ENCODE measurements at regions not wholly inside any gene's neighbourhood (a gene's known extent, or its start where the extent isn't known, plus 50 kb on each side); places are given as distances from the start of the nearest gene placed in this dataset.

GRCh38 chr13:73708393-73708985 lies 425.7 kb downstream of the KLF12 start:
- peak; percentile 71 for DNase-seq (ENCODE audit: low read depth)

GRCh38 chr13:73704587-73704986 lies 429.6 kb downstream of the KLF12 start:
- DNase-seq (ENCODE audit: low read depth), result no peak

- DNase-seq (ENCODE audit: low read depth), result no peak
These were observed 430.6 kb downstream of the KLF12 start for GRCh38 chr13:73703606-73704005.

GRCh38 chr13:73702419-73703071 lies 431.7 kb downstream of the KLF12 start:
- no peak for DNase-seq (ENCODE audit: low read depth)

DNA sequence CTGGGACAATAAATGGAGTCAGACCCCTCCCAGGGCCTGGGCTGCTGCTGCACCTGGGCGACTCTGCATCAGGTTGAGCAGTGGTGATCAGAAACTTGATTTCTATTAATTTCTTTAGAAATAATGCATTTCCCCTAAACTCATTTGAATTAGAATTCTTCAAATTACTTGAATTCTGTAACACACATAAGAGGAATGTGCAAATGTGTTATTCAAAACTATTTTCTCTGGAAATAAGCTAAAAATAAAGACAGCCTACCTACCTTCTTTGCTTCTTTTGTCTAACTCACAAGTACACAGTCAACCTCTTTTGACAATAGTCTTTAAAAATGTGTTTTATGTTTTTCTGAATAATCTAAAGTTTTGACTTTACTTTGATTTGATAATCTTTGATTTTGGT lies 433.0 kb downstream of the KLF12 start:
- DNase-seq (ENCODE audit: low read depth), result no peak

DNA sequence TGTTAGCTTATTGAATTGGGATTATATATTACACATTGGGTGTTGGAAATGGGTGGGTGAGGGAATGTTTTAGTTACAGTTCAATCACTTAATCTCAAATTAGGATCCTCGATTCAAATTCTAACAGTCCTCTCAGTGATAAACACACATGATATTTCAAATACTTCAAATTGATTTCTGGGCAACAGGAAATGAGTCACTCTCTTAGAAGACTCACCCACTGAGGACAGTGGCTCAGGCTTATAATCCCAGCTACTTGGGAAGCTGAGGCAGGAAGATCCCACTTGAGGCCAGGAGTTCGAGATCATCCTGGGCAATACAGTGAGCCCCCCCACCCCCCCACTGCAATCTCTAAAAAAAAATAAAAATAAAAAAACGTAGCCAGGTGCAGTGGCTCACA lies 435.3 kb downstream of the KLF12 start:
- peak; percentile 41 for DNase-seq (ENCODE audit: low read depth)

GRCh38 chr13:73697166-73697565 lies 437.0 kb downstream of the KLF12 start:
- no peak for DNase-seq (ENCODE audit: low read depth)

DNA sequence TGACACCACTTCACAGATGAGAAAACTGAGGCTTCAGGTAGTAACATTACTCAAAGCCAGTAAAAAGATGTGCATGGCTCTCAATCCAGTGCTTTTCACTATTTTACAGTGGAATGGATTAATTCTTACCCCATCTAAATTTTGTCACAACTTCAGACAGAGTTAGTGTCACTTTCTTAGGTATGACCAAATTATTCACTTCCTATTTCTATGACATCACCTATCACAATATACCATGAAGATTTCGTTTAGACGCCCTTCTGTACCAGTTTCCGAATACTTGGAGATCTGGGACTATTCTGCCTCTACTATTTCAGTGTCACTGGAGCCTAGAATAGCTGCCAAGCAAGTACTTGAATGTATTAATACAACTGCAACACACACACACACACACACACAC lies 437.5 kb downstream of the KLF12 start:
- no peak for DNase-seq (ENCODE audit: low read depth)

GRCh38 chr13:73696271-73696670 lies 437.9 kb downstream of the KLF12 start:
- no peak for DNase-seq (ENCODE audit: low read depth)

DNA sequence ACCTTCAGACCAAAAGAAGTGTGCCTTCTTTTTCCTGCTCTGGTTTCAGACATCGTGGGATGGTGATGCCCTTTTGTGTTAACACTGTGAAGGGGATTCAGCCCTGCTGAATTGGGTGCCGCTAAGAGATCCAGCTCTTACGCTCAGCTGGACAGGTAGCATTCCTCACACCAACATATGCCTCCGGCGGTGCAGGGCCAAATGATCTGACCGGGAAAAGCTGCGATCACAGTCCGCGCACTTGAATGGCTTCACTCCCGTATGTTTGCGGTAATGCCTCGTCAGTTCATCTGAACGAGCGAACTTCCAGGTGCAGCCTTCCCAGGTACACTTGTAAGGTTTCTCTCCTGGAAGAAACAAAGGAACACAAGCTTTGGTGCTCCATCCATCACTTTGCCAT lies 438.9 kb downstream of the KLF12 start:
- DNase-seq (ENCODE audit: low read depth), result no peak

DNA sequence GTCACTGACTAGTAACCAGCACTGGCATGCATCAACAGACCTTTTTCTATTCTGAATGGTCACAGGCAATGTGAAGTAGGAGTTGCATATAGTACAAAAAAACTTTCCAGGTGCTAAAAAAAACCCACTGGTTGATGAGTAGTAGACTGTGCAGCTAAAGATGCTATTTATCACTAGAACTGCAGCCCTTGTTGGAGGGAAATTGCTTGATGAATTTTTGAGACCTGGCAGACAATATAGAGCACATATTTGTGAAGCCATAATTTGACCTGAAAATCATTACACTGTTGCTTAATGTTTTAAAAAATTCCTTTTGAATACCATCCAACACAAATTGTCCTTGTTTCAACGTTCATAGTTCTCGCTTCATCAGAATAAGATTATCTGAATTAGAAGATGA lies 441.0 kb downstream of the KLF12 start:
- DNase-seq (ENCODE audit: low read depth), result no peak

DNA sequence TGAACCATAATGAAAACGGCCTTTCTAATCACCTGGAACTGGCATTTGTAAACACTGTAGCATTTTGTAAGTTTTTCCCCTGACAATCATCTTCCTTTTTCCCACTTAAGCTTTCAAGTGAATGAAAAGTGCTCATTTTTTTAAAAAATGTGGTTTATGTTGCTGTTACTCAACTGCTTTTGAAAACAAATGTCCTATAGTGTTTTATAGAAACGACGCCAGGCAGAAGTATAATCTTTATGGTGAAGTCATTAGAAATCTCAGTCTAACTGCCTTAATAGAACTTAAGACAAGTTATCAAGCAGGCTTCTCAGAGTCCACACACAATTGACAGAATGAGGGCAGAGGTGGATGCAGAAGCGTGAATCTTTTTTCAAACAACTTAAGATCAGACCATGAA lies 442.3 kb downstream of the KLF12 start:
- DNase-seq (ENCODE audit: low read depth), result no peak

DNA sequence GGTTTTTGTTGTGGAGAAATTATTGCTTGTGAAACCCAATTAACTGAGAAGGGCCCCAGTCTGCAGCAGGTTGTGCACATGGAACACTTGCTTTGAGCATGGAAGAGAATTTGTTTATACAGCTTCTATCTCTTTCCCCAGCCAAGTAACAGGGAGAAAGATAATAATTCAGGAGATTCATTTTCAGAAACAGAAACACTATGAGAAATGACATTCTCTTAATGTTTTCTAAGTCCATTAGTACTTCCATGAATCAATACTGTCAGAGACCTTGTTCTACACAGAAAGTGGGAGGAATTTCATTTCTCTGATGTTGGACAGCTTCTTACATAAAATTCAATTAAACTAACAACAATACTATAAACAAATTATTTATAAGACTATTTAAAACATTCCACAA lies 446.3 kb downstream of the KLF12 start:
- DNase-seq (ENCODE audit: low read depth), result no peak

DNA sequence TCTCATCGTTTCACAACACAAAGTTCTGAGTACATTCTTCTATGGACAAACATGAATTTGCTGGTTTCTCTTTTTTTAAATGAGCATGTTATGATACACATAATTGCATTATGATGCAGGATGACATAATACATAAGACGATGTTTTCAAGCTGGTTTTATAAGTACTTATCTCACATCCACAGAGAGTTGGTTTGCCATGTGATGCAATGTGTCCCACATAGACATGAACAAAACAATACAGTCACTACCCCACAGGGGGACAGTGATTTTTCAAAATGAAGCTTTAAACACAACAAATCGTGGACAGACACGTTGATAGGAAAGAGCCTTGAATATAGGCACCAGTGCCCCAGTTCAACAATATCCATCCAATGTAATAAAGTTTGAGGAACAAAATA lies 447.1 kb downstream of the KLF12 start:
- no peak for DNase-seq (ENCODE audit: low read depth)

GRCh38 chr13:73684750-73685149 lies 449.5 kb downstream of the KLF12 start:
- no peak for DNase-seq (ENCODE audit: low read depth)

DNA sequence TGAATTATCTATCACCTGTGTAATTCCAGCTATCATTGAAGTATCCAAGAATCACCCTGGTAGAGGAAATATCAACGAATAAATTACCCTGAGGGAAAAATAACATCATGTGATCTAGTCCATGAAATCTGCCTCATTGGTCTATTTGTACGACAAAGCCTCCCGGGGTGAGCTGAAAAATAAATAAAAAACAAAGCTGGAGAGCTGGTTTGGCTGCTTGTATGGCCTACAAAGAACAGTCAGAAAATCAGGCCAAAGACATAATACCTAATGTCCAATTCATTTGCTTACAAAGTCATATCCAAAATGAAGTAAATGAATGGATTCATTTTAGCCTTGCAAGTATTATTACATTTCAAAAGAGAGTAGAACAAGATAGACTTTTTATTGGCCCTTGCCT lies 449.9 kb downstream of the KLF12 start:
- no peak for DNase-seq (ENCODE audit: low read depth)

DNA sequence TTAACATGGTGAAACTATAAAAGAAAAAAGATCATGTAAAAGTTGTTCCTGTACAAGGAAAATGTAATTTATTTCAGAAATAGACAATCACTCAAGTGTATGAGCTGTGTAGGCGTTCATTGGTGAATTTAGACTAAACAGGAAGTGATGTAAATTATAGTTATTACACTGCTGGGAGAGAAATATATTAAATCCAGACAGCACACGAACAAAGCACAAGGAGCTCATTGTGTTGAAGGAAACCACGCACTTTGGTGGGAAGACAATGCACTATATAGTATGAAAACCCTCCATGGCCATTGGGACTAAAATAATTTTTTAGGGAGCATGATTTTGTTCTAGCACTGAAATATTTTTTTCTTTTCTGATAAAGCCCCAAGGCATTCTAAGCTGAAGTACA lies 450.5 kb downstream of the KLF12 start:
- no peak for DNase-seq (ENCODE audit: low read depth)

DNA sequence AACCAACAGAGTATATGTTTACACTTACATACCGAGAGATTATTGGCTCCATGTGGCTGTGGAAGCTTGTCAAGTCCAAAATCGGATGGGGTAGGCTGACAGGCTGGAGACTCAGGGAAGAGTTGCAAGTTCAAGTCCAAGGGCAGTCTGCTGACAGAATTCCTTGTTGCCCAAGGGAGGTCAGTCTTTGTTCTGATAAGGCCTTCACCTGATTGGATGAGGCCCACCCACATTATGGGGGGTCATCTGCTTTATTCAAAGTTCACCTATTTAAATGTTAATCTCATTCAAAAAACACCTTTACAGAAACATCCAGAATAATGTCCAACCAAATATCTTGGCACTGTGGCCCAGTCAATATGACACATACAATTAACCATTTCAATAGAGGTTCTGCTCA lies 452.4 kb downstream of the KLF12 start:
- no peak for DNase-seq (ENCODE audit: low read depth)

- no peak for DNase-seq (ENCODE audit: low read depth)
These were observed 453.2 kb downstream of the KLF12 start for GRCh38 chr13:73681015-73681414.

DNA sequence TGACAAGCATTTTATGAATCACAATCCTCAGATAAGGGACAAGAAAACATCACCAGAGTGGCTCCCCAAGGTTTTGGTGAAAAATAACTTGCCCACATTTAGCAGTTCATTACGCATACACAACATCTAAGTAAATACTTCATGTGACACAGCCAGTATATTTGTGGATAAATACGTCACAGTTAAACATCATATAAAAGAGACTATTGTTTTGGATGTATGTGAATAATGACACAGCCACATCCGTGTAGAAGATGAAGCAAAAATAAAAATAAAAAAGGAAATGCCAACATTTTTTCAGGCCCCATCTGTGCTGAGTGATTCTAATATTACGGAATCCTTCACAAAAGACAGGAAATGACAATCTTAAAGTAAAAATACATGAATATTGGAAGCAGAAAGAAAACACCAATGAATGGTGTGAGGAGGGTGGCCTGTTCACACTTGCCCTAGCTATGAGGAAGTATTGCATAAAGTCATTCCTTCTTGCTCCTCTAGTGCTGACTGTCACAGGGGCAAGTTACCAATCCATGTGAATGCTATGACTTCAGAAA lies 457.1 kb downstream of the KLF12 start:
- peak; percentile 63 for DNase-seq (ENCODE audit: low read depth)

DNA sequence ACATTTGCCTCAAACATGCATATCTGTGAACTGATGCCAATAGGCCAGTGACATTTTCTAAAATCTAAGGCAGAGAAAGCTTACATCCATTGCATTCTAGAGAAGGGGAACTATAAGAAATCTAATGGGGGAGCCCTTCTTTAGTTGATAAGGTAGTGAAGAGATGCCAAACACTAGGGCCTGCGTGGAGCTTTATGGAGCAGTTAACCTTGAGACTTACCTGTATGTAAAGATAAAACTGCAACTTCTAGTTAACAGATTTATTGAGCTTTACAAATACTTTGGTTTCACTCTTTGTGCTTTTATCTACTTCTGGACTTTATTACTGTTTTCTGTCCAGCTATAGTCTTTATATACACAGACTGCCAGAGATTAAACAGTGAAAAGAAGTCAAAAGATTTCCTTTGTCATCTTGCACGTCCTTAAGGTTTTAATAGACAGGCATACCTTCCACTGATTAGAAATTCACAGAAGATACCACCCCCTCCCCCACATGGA lies 457.6 kb downstream of the KLF12 start:
- DNase-seq (ENCODE audit: low read depth), result no peak

DNA sequence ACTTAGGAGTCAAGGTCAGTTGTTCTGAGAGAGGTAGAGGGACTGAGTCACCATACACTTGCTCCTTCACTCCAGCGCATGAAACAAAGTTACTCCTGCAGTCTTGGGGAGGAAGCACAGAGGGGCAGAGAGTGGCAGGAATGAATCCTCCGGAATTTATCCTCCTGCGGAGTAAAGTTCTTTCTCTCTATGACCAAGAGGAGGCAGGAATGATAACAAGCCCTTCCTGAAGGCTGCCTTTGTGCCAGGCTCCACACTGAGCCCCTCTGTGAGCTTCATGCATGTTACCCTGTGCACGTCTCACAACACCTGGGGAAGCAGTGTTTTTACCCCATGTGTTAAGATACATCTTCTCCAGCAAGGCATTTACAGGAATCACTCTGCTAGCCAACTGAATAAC lies 458.4 kb downstream of the KLF12 start:
- no peak for DNase-seq (ENCODE audit: low read depth)

GRCh38 chr13:73674570-73674969 lies 459.6 kb downstream of the KLF12 start:
- no peak for DNase-seq (ENCODE audit: low read depth)

DNA sequence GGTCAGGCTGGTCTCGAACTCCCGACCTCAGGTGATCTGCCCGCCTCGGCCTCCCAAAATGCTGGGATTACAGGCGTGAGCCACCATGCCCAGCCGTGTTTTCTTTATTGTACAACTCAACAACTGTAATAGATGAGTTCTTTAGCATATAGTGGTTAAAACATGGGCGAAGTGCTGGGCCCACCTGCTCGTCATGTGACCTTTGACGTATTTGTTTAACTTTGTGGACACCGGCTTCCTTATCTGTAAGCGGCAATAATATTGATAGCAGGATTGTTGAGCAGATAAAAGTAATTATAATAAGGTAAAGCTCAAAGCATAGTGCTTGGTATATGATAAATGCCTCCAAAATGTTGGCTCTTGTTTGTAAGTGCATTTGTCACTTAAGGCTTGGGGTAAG lies 460.3 kb downstream of the KLF12 start:
- DNase-seq (ENCODE audit: low read depth), result no peak
